ELF-1 (cell line): ENCODE measurements at regions not wholly inside any gene's neighbourhood (a gene's known extent, or its start where the extent isn't known, plus 50 kb on each side); places are given as distances from the start of the nearest gene placed in this dataset.
A peak's percentile ranks its signal among the peaks of the same experiment; 100 is the strongest.

Experiments used
- DNase-seq: peaks from one replicate; pipeline ENCODE4 v3.0.0-alpha.2; 2016; ENCODE audit warnings: low read depth, low spot score

GRCh38 chr7:54846273-54846672, 87.3 kb upstream of the SEC61G start:
- DNase-seq: no peak

GRCh38 chr7:54847921-54848320, 88.9 kb upstream of the SEC61G start:
- DNase-seq: no peak

- no peak for DNase-seq
These were observed 97.8 kb upstream of the SEC61G start for GRCh38 chr7:54856856-54857255.

GRCh38 chr7:54857294-54857693, 98.3 kb upstream of the SEC61G start:
- no peak for DNase-seq

- no peak for DNase-seq
These were observed 99.1 kb upstream of the SEC61G start for GRCh38 chr7:54858008-54858692.

GRCh38 chr7:54859066-54859465, 100.1 kb upstream of the SEC61G start:
- DNase-seq: no peak

GRCh38 chr7:54859545-54859944, 100.5 kb upstream of the SEC61G start:
- no peak for DNase-seq

- no peak for DNase-seq
These were observed 101.2 kb upstream of the SEC61G start for GRCh38 chr7:54860003-54860775.

GRCh38 chr7:54860843-54861242, 101.8 kb upstream of the SEC61G start:
- DNase-seq: no peak

GRCh38 chr7:54864663-54865062, 105.7 kb upstream of the SEC61G start:
- no peak for DNase-seq

- DNase-seq: no peak
These were observed 110.5 kb upstream of the SEC61G start for GRCh38 chr7:54869523-54869922.

- DNase-seq: no peak
These were observed 115.8 kb upstream of the SEC61G start for GRCh38 chr7:54874804-54875203.

GRCh38 chr7:54877683-54878082, 118.7 kb upstream of the SEC61G start:
- peak; percentile 53 for DNase-seq

- no peak for DNase-seq
These were observed 119.3 kb upstream of the SEC61G start for GRCh38 chr7:54878339-54878738.

- no peak for DNase-seq
These were observed 120.8 kb upstream of the SEC61G start for GRCh38 chr7:54879776-54880175.

- no peak for DNase-seq
These were observed 121.4 kb upstream of the SEC61G start for GRCh38 chr7:54880326-54880989.

- no peak for DNase-seq
These were observed 123.0 kb upstream of the SEC61G start for GRCh38 chr7:54881816-54882520.

- DNase-seq: no peak
These were observed 123.7 kb upstream of the SEC61G start for GRCh38 chr7:54882694-54883093.

- DNase-seq: no peak
These were observed 124.6 kb upstream of the SEC61G start for GRCh38 chr7:54883576-54883975.

- DNase-seq: no peak
These were observed 126.3 kb upstream of the SEC61G start for GRCh38 chr7:54885285-54885684.

GRCh38 chr7:54888067-54888733, 129.2 kb upstream of the SEC61G start:
- peak; percentile 22 for DNase-seq

GRCh38 chr7:54888734-54889082, 129.7 kb upstream of the SEC61G start:
- no peak for DNase-seq
